Heart left ventricle (tissue), 16 donors: ENCODE measurements at regions not wholly inside any gene's neighbourhood (a gene's known extent, or its start where the extent isn't known, plus 50 kb on each side); places are given as distances from the start of the nearest gene placed in this dataset.

Experiments used
- ATAC-seq, 4 donors: fragments of 200-7000 bp; cut with Tn5 transposase; one replicate each; pipeline ENCODE4 v1.9.1; 2020 to 2022; ENCODE audit warnings: moderate library complexity in 4 of 4, mild to moderate bottlenecking in 3 of 4, moderate number of reproducible peaks in 1 of 4
- DNase-seq, 5 donors: peaks; one replicate each; pipeline ENCODE4 v3.0.0-alpha.2; 2020
- H3K27ac ChIP-seq, 12 donors: fragments of 200-600 bp; sonication (generic) in 4 of 12; one replicate each; pipeline versions ENCODE4 v1.5.0 to v1.8.0; 2016 to 2022; ENCODE audit warnings: mild to moderate bottlenecking in 2 of 12
- H3K27me3 ChIP-seq, 9 donors: fragments of 200-600 bp; sonication (generic) in 2 of 9; one replicate each; pipeline versions ENCODE4 v1.5.1 to v1.8.0; 2016 to 2022; ENCODE audit warnings: mild to moderate bottlenecking in 3 of 9
- H3K36me3 ChIP-seq, 9 donors: fragments of 200-600 bp; sonication (generic) in 2 of 9; one replicate each; pipeline versions ENCODE4 v1.5.0 to v1.8.0; 2018 to 2022; ENCODE audit warnings: mild to moderate bottlenecking in 2 of 9
- H3K4me1 ChIP-seq, 12 donors: fragments of 200-600 bp; sonication (generic) in 4 of 12; one replicate each; pipeline versions ENCODE4 v1.5.0 to v1.8.0; 2016 to 2022; ENCODE audit warnings: mild to moderate bottlenecking in 3 of 12
- H3K4me3 ChIP-seq, 12 donors: fragments of 200-600 bp; sonication (generic) in 4 of 12; one replicate each; pipeline versions ENCODE4 v1.5.0 to v1.8.0; 2017 to 2022; ENCODE audit warnings: mild to moderate bottlenecking in 9 of 12, moderate library complexity in 4 of 12
- H3K9me3 ChIP-seq, 12 donors: fragments of 200-600 bp; sonication (generic) in 4 of 12; one replicate each; pipeline versions ENCODE4 v1.5.0 to v1.8.0; 2016 to 2022; ENCODE audit warnings: mild to moderate bottlenecking in 1 of 12
- CTCF ChIP-seq, 12 donors: fragments of 200-600 bp; sonication (generic) in 4 of 12; IDR thresholded peaks; one replicate each; pipeline versions ENCODE4 v1.5.0 to v1.8.0; 2018 to 2022; ENCODE audit warnings: antibody characterized with exemption in 12 of 12, mild to moderate bottlenecking in 5 of 12
- POLR2A ChIP-seq, 2 donors: fragments of 450-650 bp; IDR thresholded peaks; one replicate each; pipeline ENCODE4 v1.6.1; 2017; ENCODE audit warnings: antibody characterized with exemption in 2 of 2, mild to moderate bottlenecking in 2 of 2, moderate library complexity in 2 of 2
- WGBS, 4 donors: extraction: QIAGEN DNeasy Blood & Tissue Kit in 2 of 4; methylation state at CpG; one replicate each; pipeline versions ENCODE4 v1.1.5 to v1.1.7; 2013 to 2018; 5-methylcytosine and 5-hydroxymethylcytosine counted together
- intact Hi-C, 10 donors: fragments of 100-400 bp; cut with DNase I; formaldehyde crosslinking; loops; one replicate each; pipeline versions ENCODE4 v1.11.1 to v1.14.2; 2022
- donor health status: ischemic (EF 13 %, LVEDD 7.1; RV severe dilation, severe dysfunction).
- donor health status: healthy with polysubstance abuse.
- donor health status: DM: no; HTN: yes; CAD: no.
- donor health status: DM: no; HTN: no; CAD: no.
- donor health status: ischemic (EF 25% LVEDD 6.9; RV normal size, moderate dysfunction).
- donor health status: ischemic (EF 25% LVEDD 5.7; RV mildly dilated, moderate dysfunction).
- donor health status: healthy.
- donor health status: DM: yes; HTN: yes; CAD: no.
- donor health status: ischemic (EF 35%, LVEDD 5.7; RV mildly dilated, moderate dysfunction).
- donor health status: nonischemic (EF 11% LVEDD 7.7; RV severe dilation, severe dysfunction).
- donor health status: DM: yes; HTN: yes; CAD: no.
- donor health status: PGD.
- donor health status: ischemic (EF 29% LVEDD 5.4; RV normal size, mild dysfunction).
- donor health status: nonischemic (EF 23%, LVEDD 6.1; RV moderate dilation, normal function).

- 72 to 89% (median 78%) methylated on average over 3 of the region's 3 CpGs for WGBS, 4 donors
- intact Hi-C loops: no loop called here
Measured at GRCh38 chr1:232894436-232894835, 56.0 kb upstream of the NTPCR start.

GRCh38 chr1:232897949-232898465, 52.4 kb upstream of the NTPCR start:
- H3K4me1 ChIP-seq: peaks cover 0 to 15% (median 10%) of the 10 kb centered on the region in 12 donors
- ATAC-seq (no peak), DNase-seq (no peak)
- no peak for TF ChIP-seq CTCF (IDR thresholded peaks at IDR 0.05)
- TF ChIP-seq POLR2A (IDR thresholded peaks at IDR 0.05): no peak
- 79 to 94% (median 92%) methylated on average over 5 to 7 of the region's 7 CpGs for WGBS, 4 donors
- H3K27me3 ChIP-seq: no peaks in the 10 kb centered on the region
- H3K27ac ChIP-seq: no peak overlapping the region
- intact Hi-C loops: no loop called here
- H3K4me3 ChIP-seq: no peak overlapping the region
- H3K9me3 ChIP-seq: peaks cover 0 to 15% (median 0%) of the 10 kb centered on the region in 12 donors
- H3K36me3 ChIP-seq: no peaks in the 10 kb centered on the region

More at GRCh38 chr1:232894436-232894835, 56.0 kb upstream of the NTPCR start:
- H3K27ac ChIP-seq: no peak overlapping the region
- no peaks in the 10 kb centered on the region for H3K36me3 ChIP-seq
- ATAC-seq (no peak), DNase-seq (no peak)
- TF ChIP-seq POLR2A (IDR thresholded peaks at IDR 0.05) (no peak), CTCF (IDR thresholded peaks at IDR 0.05) (no peak)
- H3K9me3 ChIP-seq: peaks cover 0 to 23% (median 0%) of the 10 kb centered on the region in 12 donors
- no peaks in the 10 kb centered on the region for H3K4me1 ChIP-seq
- no peaks in the 10 kb centered on the region for H3K27me3 ChIP-seq
- no peak overlapping the region for H3K4me3 ChIP-seq

GRCh38 chr1:232899268-232899667, 51.1 kb upstream of the NTPCR start:
- Histone ChIP-seq H3K27ac (no peak overlapping the region), H3K36me3 (no peaks in the 10 kb centered on the region), H3K4me3 (no peak overlapping the region), H3K27me3 (no peaks in the 10 kb centered on the region), H3K4me1 (peaks cover 0 to 15% (median 10%) of the 10 kb centered on the region in 12 donors), H3K9me3 (peaks cover 0 to 9% (median 0%) of the 10 kb centered on the region in 12 donors)
- WGBS, 4 donors: 84 to 93% (median 90%) methylated on average over 2 to 5 of the region's 5 CpGs
- TF ChIP-seq CTCF (IDR thresholded peaks at IDR 0.05): no peak
- no peak for TF ChIP-seq POLR2A (IDR thresholded peaks at IDR 0.05)
- ATAC-seq (no peak), DNase-seq (no peak)
- intact Hi-C loops: no loop called here

- Histone ChIP-seq H3K9me3 (peaks cover 0 to 4% (median 0%) of the 10 kb centered on the region in 12 donors), H3K4me1 (peaks cover 0 to 15% (median 10%) of the 10 kb centered on the region in 12 donors), H3K36me3 (no peaks in the 10 kb centered on the region), H3K27me3 (no peaks in the 10 kb centered on the region), H3K27ac (no peak overlapping the region), H3K4me3 (no peak overlapping the region)
- DNase-seq (no peak), ATAC-seq (no peak)
- intact Hi-C loops: no loop called here
- no peak for TF ChIP-seq POLR2A (IDR thresholded peaks at IDR 0.05)
Measured at GRCh38 chr1:232899839-232900238, 50.6 kb upstream of the NTPCR start.
